ENCODE measurements at regions not wholly inside any gene's neighbourhood (a gene's known extent, or its start where the extent isn't known, plus 50 kb on each side); places are given as distances from the start of the nearest gene placed in this dataset.

DNA sequence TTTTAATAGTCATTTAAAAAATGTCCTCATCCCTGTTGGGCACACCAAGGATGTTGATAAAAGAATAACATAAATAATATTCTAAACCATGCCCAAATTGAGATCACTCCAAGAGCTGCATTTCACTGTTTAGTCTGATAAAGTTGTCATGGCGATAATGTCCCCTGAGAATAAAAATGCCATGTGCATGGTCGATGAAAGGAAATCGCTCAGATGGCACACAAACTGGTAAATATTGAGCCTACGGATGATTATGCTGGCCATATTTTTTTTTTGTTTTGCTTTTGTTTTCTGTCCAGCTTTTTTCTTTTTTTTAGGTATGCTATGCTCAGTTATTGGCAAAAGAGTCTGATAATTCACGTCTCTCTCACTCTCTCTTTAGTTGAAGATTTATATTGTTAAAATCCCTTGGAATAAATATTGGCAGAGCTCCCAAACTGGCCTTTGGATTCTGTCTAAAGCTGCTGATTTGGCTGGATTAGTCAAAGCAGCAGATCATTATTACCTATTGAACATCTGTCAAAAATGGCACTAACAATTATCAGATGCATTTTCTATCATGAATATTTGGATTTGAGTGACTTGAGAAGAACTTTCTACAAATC, 643.8 kb downstream of the SQOR start:
- TF ChIP-seq, protein P1, sequence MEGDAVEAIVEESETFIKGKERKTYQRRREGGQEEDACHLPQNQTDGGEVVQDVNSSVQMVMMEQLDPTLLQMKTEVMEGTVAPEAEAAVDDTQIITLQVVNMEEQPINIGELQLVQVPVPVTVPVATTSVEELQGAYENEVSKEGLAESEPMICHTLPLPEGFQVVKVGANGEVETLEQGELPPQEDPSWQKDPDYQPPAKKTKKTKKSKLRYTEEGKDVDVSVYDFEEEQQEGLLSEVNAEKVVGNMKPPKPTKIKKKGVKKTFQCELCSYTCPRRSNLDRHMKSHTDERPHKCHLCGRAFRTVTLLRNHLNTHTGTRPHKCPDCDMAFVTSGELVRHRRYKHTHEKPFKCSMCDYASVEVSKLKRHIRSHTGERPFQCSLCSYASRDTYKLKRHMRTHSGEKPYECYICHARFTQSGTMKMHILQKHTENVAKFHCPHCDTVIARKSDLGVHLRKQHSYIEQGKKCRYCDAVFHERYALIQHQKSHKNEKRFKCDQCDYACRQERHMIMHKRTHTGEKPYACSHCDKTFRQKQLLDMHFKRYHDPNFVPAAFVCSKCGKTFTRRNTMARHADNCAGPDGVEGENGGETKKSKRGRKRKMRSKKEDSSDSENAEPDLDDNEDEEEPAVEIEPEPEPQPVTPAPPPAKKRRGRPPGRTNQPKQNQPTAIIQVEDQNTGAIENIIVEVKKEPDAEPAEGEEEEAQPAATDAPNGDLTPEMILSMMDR (IDR thresholded peaks at IDR 0.05; ENCODE audit: low read depth, low read length, missing input control): no peak
- TF ChIP-seq FOXA1 (IDR thresholded peaks at IDR 0.05) (no peak), HNF4G (IDR thresholded peaks at IDR 0.05) (no peak), JUND (IDR thresholded peaks at IDR 0.05) (no peak), EGR1 (IDR thresholded peaks at IDR 0.05; ENCODE audit: low read depth in 2 of 2) (no peak), GABPA (IDR thresholded peaks at IDR 0.05 in 1 of 2, conservative IDR thresholded peaks at IDR 0.05 in 1 of 2) (no peak), TAF1 (conservative IDR thresholded peaks at IDR 0.05) (no peak), SP1 (IDR thresholded peaks at IDR 0.05) (no peak)
- TF ChIP-seq, protein P2, sequence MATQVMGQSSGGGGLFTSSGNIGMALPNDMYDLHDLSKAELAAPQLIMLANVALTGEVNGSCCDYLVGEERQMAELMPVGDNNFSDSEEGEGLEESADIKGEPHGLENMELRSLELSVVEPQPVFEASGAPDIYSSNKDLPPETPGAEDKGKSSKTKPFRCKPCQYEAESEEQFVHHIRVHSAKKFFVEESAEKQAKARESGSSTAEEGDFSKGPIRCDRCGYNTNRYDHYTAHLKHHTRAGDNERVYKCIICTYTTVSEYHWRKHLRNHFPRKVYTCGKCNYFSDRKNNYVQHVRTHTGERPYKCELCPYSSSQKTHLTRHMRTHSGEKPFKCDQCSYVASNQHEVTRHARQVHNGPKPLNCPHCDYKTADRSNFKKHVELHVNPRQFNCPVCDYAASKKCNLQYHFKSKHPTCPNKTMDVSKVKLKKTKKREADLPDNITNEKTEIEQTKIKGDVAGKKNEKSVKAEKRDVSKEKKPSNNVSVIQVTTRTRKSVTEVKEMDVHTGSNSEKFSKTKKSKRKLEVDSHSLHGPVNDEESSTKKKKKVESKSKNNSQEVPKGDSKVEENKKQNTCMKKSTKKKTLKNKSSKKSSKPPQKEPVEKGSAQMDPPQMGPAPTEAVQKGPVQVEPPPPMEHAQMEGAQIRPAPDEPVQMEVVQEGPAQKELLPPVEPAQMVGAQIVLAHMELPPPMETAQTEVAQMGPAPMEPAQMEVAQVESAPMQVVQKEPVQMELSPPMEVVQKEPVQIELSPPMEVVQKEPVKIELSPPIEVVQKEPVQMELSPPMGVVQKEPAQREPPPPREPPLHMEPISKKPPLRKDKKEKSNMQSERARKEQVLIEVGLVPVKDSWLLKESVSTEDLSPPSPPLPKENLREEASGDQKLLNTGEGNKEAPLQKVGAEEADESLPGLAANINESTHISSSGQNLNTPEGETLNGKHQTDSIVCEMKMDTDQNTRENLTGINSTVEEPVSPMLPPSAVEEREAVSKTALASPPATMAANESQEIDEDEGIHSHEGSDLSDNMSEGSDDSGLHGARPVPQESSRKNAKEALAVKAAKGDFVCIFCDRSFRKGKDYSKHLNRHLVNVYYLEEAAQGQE (IDR thresholded peaks at IDR 0.05): no peak
- TF ChIP-seq, protein P3, sequence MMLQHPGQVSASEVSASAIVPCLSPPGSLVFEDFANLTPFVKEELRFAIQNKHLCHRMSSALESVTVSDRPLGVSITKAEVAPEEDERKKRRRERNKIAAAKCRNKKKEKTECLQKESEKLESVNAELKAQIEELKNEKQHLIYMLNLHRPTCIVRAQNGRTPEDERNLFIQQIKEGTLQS (IDR thresholded peaks at IDR 0.05): no peak
- TF ChIP-seq, protein P4, sequence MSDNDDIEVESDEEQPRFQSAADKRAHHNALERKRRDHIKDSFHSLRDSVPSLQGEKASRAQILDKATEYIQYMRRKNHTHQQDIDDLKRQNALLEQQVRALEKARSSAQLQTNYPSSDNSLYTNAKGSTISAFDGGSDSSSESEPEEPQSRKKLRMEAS (IDR thresholded peaks at IDR 0.05): no peak
- TF ChIP-seq, protein P5, sequence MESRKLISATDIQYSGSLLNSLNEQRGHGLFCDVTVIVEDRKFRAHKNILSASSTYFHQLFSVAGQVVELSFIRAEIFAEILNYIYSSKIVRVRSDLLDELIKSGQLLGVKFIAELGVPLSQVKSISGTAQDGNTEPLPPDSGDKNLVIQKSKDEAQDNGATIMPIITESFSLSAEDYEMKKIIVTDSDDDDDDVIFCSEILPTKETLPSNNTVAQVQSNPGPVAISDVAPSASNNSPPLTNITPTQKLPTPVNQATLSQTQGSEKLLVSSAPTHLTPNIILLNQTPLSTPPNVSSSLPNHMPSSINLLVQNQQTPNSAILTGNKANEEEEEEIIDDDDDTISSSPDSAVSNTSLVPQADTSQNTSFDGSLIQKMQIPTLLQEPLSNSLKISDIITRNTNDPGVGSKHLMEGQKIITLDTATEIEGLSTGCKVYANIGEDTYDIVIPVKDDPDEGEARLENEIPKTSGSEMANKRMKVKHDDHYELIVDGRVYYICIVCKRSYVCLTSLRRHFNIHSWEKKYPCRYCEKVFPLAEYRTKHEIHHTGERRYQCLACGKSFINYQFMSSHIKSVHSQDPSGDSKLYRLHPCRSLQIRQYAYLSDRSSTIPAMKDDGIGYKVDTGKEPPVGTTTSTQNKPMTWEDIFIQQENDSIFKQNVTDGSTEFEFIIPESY (IDR thresholded peaks at IDR 0.05): no peak
